Hepatocyte (in vitro differentiated cells): ENCODE measurements at regions not wholly inside any gene's neighbourhood (a gene's known extent, or its start where the extent isn't known, plus 50 kb on each side); places are given as distances from the start of the nearest gene placed in this dataset.

ENCODE experiments used
- EZH2 ChIP-seq: fragments of 200-600 bp; sonication (generic); IDR thresholded peaks from 2 replicates; pipeline ENCODE4 v1.6.1; 2016; ENCODE audit warnings: antibody characterized with exemption, mild to moderate bottlenecking, borderline replicate concordance
- EZH2phosphoT487 ChIP-seq: fragments of 200-600 bp; sonication (generic); IDR thresholded peaks from one replicate; pipeline ENCODE4 v1.6.1; 2018; ENCODE audit warnings: antibody characterized with exemption, mild to moderate bottlenecking, low read depth, moderate library complexity; ENCODE audit not compliant: unreplicated experiment, severe bottlenecking
- TF ChIP-seq, protein P1 (sequence below): fragments of 200-600 bp; sonication (generic); IDR thresholded peaks from 2 replicates; pipeline ENCODE4 v1.5.1; 2016; ENCODE audit warnings: antibody characterized with exemption, mild to moderate bottlenecking; ENCODE audit not compliant: poor library complexity

DNA sequence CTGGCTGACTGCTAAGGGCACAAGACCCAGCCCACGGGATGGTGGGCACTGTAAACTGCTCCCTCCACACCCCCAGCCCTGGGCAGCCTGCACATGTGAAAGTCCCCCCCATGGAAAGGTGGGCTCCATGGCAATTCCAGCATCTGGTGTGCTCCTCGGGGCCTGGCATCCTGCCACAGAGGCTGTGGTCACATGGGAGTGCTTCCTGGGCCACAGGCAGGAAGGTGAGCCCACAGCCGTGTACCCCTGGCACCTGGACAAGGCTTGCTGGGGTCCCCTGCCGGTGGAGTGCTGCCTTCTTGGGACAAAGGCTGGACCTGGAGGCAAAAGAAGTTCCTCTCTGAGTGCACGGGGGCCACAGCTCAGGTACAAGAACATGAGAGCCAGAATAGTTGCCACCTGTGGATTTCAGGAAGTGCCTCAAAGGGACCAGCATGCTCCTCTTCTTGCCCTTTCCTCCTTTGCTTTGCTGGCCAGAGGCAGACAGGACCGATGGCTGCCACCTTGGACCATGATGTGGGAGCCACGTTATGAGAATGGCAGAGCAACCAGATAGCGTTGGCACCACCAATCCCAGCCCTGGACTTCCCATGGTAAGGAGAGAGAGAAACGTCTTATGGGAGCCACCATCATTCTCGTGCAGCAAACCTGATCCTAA lies 120.2 kb upstream of the MLN start:
- TF ChIP-seq, protein P1, sequence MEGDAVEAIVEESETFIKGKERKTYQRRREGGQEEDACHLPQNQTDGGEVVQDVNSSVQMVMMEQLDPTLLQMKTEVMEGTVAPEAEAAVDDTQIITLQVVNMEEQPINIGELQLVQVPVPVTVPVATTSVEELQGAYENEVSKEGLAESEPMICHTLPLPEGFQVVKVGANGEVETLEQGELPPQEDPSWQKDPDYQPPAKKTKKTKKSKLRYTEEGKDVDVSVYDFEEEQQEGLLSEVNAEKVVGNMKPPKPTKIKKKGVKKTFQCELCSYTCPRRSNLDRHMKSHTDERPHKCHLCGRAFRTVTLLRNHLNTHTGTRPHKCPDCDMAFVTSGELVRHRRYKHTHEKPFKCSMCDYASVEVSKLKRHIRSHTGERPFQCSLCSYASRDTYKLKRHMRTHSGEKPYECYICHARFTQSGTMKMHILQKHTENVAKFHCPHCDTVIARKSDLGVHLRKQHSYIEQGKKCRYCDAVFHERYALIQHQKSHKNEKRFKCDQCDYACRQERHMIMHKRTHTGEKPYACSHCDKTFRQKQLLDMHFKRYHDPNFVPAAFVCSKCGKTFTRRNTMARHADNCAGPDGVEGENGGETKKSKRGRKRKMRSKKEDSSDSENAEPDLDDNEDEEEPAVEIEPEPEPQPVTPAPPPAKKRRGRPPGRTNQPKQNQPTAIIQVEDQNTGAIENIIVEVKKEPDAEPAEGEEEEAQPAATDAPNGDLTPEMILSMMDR, result no peak
- TF ChIP-seq EZH2phosphoT487, result no peak
- no peak for TF ChIP-seq EZH2
